KMS-11 (cell line): ENCODE measurements at regions not wholly inside any gene's neighbourhood (a gene's known extent, or its start where the extent isn't known, plus 50 kb on each side); places are given as distances from the start of the nearest gene placed in this dataset.
"Not testable (repeated sequence)": the region's sequence is repeated elsewhere in the genome, so short reads cannot be mapped to it uniquely, and the experiment has no call there.

Experiments used
- H2AFZ ChIP-seq: fragments of 200-600 bp; sonication (generic); 2 replicates; pipeline ENCODE4 v1.6.1; 2016; ENCODE audit warnings: antibody characterized with exemption, mixed run types, low read depth
- H3K27ac ChIP-seq: fragments of 200-600 bp; sonication (generic); 2 replicates; pipeline ENCODE4 v1.6.1; 2016; ENCODE audit warnings: mild to moderate bottlenecking, mixed run types
- H3K27me3 ChIP-seq: fragments of 200-600 bp; sonication (generic); 2 replicates; pipeline ENCODE4 v1.6.1; 2017; ENCODE audit warnings: mild to moderate bottlenecking, low read depth, mixed run types, moderate library complexity; ENCODE audit not compliant: insufficient read depth
- H3K36me3 ChIP-seq: fragments of 200-600 bp; sonication (generic); 2 replicates; pipeline ENCODE4 v1.6.1; 2017; ENCODE audit warnings: mild to moderate bottlenecking, mixed run types; ENCODE audit not compliant: insufficient read depth
- H3K4me1 ChIP-seq: fragments of 200-600 bp; sonication (generic); 2 replicates; pipeline ENCODE4 v1.6.1; 2016; ENCODE audit warnings: mild to moderate bottlenecking, low read depth, mixed run types; ENCODE audit not compliant: poor library complexity, severe bottlenecking
- H3K4me2 ChIP-seq: fragments of 200-600 bp; sonication (generic); 2 replicates; pipeline ENCODE4 v1.7.0; 2016; ENCODE audit warnings: mild to moderate bottlenecking, mixed run types
- H3K4me3 ChIP-seq: fragments of 200-600 bp; sonication (generic); IDR thresholded peaks from 2 replicates; pipeline ENCODE4 v1.6.1; 2017; ENCODE audit warnings: low read depth, low read length, mixed read lengths; ENCODE audit not compliant: insufficient read depth
- H3K79me2 ChIP-seq: fragments of 200-600 bp; sonication (generic); 2 replicates; pipeline ENCODE4 v1.6.1; 2016; ENCODE audit warnings: low read depth, mixed run types; ENCODE audit not compliant: insufficient read depth
- H3K9ac ChIP-seq: fragments of 200-600 bp; sonication (generic); 2 replicates; pipeline ENCODE4 v1.6.1; 2016; ENCODE audit warnings: mild to moderate bottlenecking, mixed run types
- H4K20me1 ChIP-seq: fragments of 200-600 bp; sonication (generic); 2 replicates; pipeline ENCODE4 v1.6.1; 2016; ENCODE audit warnings: mild to moderate bottlenecking, mixed run types; ENCODE audit not compliant: insufficient read depth
- CTCF ChIP-seq: fragments of 200-600 bp; sonication (generic); conservative IDR thresholded peaks from 2 replicates; pipeline ENCODE4 v1.6.1; 2017; ENCODE audit warnings: low read depth, mild to moderate bottlenecking, antibody characterized with exemption, low read length, moderate library complexity, mixed read lengths

- H3K36me3 ChIP-seq = no peaks in the 10 kb centered on the region
- H3K79me2 ChIP-seq = no peaks in the 10 kb centered on the region
- no peak overlapping the region for H3K4me2 ChIP-seq
- H4K20me1 ChIP-seq = no peaks in the 10 kb centered on the region
- H3K4me3 ChIP-seq = no peak overlapping the region
- H3K27me3 ChIP-seq = no peaks in the 10 kb centered on the region
- H3K4me1 ChIP-seq = peaks cover 10% of the 10 kb centered on the region
- H3K27ac ChIP-seq = no peak overlapping the region
- H2AFZ ChIP-seq = no peak overlapping the region
- no peak overlapping the region for H3K9ac ChIP-seq
- no peak for TF ChIP-seq CTCF
Measured at GRCh38 chr13:56561327-56561726, 579.4 kb upstream of the PRR20A start.

- Histone ChIP-seq H3K36me3 (no peaks in the 10 kb centered on the region), H4K20me1 (no peaks in the 10 kb centered on the region), H3K4me2 (no peak overlapping the region), H3K9ac (no peak overlapping the region), H3K27ac (no peak overlapping the region), H3K79me2 (no peaks in the 10 kb centered on the region), H3K4me1 (peaks cover 7% of the 10 kb centered on the region), H3K27me3 (no peaks in the 10 kb centered on the region), H3K4me3 (no peak overlapping the region), H2AFZ (no peak overlapping the region)
- no peak for TF ChIP-seq CTCF
Measured at GRCh38 chr13:56563663-56564062, 577.1 kb upstream of the PRR20A start.

DNA sequence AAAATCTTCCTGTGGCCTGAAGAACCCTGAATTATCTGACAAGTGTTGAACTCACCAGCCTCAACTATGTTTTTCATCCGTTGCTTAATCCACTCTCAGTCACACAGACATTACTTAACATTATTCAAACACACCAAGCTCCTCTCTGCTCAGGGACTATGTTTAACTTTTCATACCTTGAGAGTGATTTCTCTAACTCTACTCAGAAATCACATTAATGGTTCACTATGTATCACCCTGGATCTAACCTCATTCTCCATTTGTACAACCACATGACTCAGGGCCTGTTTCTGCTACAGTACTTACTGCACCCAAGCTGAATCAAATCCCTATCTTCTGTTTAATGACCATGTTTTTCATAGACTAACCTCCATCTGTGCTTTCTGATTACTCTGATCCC, 553.7 kb upstream of the PRR20A start:
- H3K9ac ChIP-seq = no peak overlapping the region
- H2AFZ ChIP-seq = no peak overlapping the region
- no peaks in the 10 kb centered on the region for H3K36me3 ChIP-seq
- no peak overlapping the region for H3K4me2 ChIP-seq
- no peaks in the 10 kb centered on the region for H4K20me1 ChIP-seq
- no peaks in the 10 kb centered on the region for H3K27me3 ChIP-seq
- no peaks in the 10 kb centered on the region for H3K79me2 ChIP-seq
- no peak overlapping the region for H3K4me3 ChIP-seq
- TF ChIP-seq CTCF = no peak
- H3K27ac ChIP-seq = no peak overlapping the region
- H3K4me1 ChIP-seq = no peaks in the 10 kb centered on the region

- no peak overlapping the region for H3K27ac ChIP-seq
- H4K20me1 ChIP-seq = no peaks in the 10 kb centered on the region
- H3K9ac ChIP-seq = no peak overlapping the region
- H3K4me3 ChIP-seq = no peak overlapping the region
- no peaks in the 10 kb centered on the region for H3K36me3 ChIP-seq
- H2AFZ ChIP-seq = no peak overlapping the region
- no peaks in the 10 kb centered on the region for H3K27me3 ChIP-seq
- no peaks in the 10 kb centered on the region for H3K79me2 ChIP-seq
- no peak overlapping the region for H3K4me2 ChIP-seq
- H3K4me1 ChIP-seq = no peaks in the 10 kb centered on the region
- no peak for TF ChIP-seq CTCF
Measured at GRCh38 chr13:56615572-56615971, 525.1 kb upstream of the PRR20A start.

DNA sequence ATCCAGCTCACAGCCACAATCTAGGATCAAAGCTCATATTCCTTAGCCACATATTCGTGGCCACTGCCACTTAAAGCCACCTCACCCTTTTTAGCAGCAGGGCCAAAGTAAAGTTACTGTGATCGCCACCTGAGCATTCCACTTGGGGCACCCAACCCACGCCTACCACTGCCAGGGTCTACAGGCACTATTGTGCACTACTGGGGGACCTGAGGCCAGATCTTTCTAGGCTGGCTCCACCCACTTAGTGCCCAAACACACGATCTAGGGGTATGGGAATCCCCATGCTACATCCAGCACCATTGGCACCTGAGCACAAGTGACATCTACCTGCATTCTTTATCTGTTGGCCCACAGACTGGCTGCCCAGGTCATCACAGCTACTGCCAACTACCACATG, 517.9 kb upstream of the PRR20A start:
- Histone ChIP-seq H2AFZ (no peak overlapping the region), H3K4me3 (no peak overlapping the region), H3K79me2 (no peaks in the 10 kb centered on the region), H3K36me3 (no peaks in the 10 kb centered on the region), H3K4me2 (no peak overlapping the region), H3K9ac (no peak overlapping the region), H3K4me1 (no peaks in the 10 kb centered on the region), H3K27ac (no peak overlapping the region), H4K20me1 (no peaks in the 10 kb centered on the region), H3K27me3 (no peaks in the 10 kb centered on the region)
- TF ChIP-seq CTCF = no peak

DNA sequence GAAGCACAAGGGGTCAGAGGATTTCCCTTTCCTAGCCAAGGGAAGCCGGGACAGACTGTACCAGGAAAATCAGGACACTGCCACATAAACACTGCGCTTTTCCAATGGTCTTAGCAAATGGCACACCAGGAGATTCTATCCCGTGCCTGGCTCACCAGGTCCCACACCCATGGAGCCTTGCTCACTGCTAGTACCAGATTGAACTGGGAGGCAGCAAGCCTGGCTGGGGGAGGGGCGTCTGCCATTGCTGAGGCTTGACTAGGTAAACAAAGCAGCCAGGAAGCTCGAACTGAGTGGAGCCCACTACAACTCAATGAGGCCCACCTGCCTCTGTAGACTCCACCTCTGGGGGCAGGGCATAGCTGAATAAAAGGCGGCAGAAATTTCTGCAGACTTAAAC, 511.8 kb upstream of the PRR20A start:
- not testable (repeated sequence) for H3K27me3 ChIP-seq, H3K4me1 ChIP-seq, H3K4me2 ChIP-seq, H3K79me2 ChIP-seq, H3K27ac ChIP-seq, H3K4me3 ChIP-seq, H3K36me3 ChIP-seq, H3K9ac ChIP-seq, H4K20me1 ChIP-seq, H2AFZ ChIP-seq

DNA sequence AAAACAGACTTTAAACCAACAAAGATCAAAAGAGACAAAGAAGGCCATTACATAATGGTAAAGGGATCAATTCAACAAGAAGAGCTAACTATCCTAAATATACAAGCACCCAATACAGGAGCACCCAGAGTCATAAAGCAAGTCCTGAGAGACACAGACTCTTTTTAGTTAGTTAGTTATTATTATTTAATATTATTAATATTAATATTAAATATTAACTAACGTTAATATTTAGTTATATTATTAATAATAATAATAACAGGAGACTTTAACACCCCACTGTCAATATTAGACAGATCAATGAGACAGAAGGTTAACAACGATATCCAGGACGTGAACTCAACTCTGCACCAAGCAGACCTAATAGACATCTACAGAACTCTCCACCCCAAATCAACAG, 509.7 kb upstream of the PRR20A start:
- not testable (repeated sequence) for H3K79me2 ChIP-seq, H3K4me2 ChIP-seq, H3K27ac ChIP-seq, H3K4me1 ChIP-seq, H3K27me3 ChIP-seq, H4K20me1 ChIP-seq, H2AFZ ChIP-seq, H3K4me3 ChIP-seq, H3K9ac ChIP-seq, H3K36me3 ChIP-seq
